Left ventricle myocardium inferior (tissue), 1 donor: ENCODE measurements at regions not wholly inside any gene's neighbourhood (a gene's known extent, or its start where the extent isn't known, plus 50 kb on each side); places are given as distances from the start of the nearest gene placed in this dataset.

Experiments used
- DNase-seq: peaks from one replicate; pipeline ENCODE4 v3.0.0-alpha.2; 2020
- H3K27ac ChIP-seq: fragments of 200-600 bp; replicated peaks from 2 replicates; pipeline ENCODE4 v1.8.0; 2021
- H3K27me3 ChIP-seq: fragments of 200-600 bp; 2 replicates; pipeline ENCODE4 v1.8.0; 2021; ENCODE audit warnings: low read depth
- H3K36me3 ChIP-seq: fragments of 200-600 bp; 2 replicates; pipeline ENCODE4 v1.8.0; 2021
- H3K4me1 ChIP-seq: fragments of 200-600 bp; 2 replicates; pipeline ENCODE4 v1.8.0; 2021
- H3K4me3 ChIP-seq: fragments of 200-600 bp; 2 replicates; pipeline ENCODE4 v1.8.0; 2021; ENCODE audit warnings: mild to moderate bottlenecking, moderate library complexity
- H3K9me3 ChIP-seq: fragments of 200-600 bp; replicated peaks from 2 replicates; pipeline ENCODE4 v1.8.0; 2021
- CTCF ChIP-seq: fragments of 200-600 bp; IDR thresholded peaks from 2 replicates; pipeline ENCODE4 v1.8.0; 2021; ENCODE audit warnings: antibody characterized with exemption, mild to moderate bottlenecking, borderline replicate concordance
- intact Hi-C: fragments of 100-400 bp; cut with micrococcal nuclease; formaldehyde crosslinking; loops from one replicate; pipeline ENCODE4 v1.11.0; 2022
- donor health status: DM: no; HTN: yes; CAD: no; lungs with severe emphysema.

DNA sequence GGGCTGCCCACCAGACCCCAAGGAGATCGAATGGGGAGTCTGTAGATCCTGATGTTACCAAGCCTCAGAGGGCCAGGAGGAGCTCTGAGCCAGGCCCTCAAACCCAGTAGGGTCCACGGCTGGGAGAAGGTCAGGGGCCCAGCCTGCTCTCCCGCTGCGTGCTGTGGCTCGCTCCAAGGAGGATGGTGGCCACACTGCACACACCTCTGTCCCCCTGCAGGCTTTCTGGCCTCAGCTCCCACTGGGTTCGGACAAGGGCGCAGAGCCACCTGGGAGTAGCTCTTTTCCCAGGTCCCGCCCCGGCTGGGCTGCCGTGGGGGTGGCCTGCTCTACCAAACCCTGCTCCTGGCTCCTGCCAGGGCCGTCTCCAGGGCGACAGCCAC, 175.8 kb downstream of the ZNF248 start:
- Histone ChIP-seq H3K27ac (no peak overlapping the region), H3K36me3 (no peaks in the 10 kb centered on the region), H3K4me1 (no peaks in the 10 kb centered on the region), H3K27me3 (peaks cover 23% of the 10 kb centered on the region), H3K4me3 (no peak overlapping the region), H3K9me3 (no peaks in the 10 kb centered on the region)
- intact Hi-C loops, result no loop called here
- DNase-seq, result no peak
- no peak for TF ChIP-seq CTCF

DNA sequence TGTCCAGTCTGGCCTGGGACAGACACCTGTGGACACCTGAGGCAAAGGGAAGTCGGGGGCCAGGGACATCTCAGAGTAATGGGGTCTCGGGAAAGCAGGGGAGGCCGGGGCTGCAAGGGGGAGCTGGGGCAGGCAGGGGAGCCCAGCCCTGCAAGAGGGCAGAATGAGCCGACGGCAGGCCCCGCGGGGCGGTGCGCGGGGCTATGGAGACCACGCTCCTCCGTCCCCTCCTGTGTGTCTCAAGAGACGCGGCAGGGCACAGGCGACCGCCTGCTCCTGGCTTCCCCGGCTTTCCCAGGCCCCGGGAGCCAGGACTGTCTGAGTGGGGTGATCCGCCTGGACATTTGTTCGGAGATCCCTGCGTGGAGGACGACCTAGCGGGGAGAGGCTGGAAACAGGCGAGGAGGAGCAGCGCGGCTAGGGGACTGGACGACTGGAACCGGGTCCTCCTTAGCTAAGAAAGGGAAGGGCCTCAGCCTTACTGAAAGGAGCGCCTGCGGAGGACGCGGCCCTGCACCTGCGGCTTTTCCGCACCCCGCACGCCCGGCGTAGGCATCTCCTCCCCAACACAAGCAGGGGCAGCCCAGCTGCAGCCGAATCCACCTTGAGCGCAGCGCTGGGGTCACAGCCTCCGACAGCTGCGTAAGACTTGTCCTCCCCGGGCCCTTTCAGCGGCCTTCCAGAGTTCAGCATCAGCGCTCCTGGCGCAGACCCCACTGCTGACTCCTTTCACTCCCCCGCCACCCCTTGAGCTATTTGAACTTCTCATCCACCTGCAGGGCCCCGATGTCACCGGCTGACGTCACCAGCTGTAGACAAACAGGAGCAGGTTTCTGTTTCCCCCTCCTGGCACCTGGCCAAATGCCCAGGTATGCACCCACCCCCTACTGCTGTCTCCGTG, 176.4 kb downstream of the ZNF248 start:
- H3K36me3 ChIP-seq, result no peaks in the 10 kb centered on the region
- TF ChIP-seq CTCF, result no peak
- peaks cover 23% of the 10 kb centered on the region for H3K27me3 ChIP-seq
- H3K27ac ChIP-seq, result no peak overlapping the region
- no peak for DNase-seq
- no peak overlapping the region for H3K4me3 ChIP-seq
- H3K4me1 ChIP-seq, result no peaks in the 10 kb centered on the region
- intact Hi-C loops, result no loop called here
- H3K9me3 ChIP-seq, result no peaks in the 10 kb centered on the region

DNA sequence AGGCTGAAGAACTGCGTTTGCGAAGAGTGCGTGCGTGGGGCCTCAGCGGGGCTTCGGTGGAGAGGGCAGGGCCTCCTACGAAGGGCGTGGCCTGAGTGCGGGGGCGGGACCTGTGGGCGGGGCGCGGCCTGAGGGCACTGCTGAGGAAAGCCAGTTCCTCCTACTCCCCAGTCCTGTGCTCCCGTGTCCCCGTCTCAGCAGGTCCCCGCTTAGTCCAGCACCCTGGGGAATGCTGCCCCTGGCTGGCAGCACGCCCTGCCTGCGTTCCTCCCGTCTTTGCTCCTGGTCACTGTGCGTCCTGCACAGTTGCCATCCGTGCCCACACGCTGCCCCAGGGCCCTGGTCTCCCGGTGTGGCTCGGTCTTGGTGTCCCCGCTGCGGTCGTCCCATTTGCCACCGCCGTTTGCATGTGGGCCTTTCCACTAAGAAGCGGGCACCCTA, 177.1 kb downstream of the ZNF248 start:
- Histone ChIP-seq H3K36me3 (no peaks in the 10 kb centered on the region), H3K9me3 (no peaks in the 10 kb centered on the region), H3K27me3 (peaks cover 23% of the 10 kb centered on the region), H3K4me1 (no peaks in the 10 kb centered on the region), H3K27ac (no peak overlapping the region), H3K4me3 (no peak overlapping the region)
- intact Hi-C loops, result no loop called here
- no peak for DNase-seq
- TF ChIP-seq CTCF, result no peak

- peaks cover 23% of the 10 kb centered on the region for H3K27me3 ChIP-seq
- H3K9me3 ChIP-seq, result no peaks in the 10 kb centered on the region
- no peak overlapping the region for H3K4me3 ChIP-seq
- no peaks in the 10 kb centered on the region for H3K36me3 ChIP-seq
- H3K4me1 ChIP-seq, result no peaks in the 10 kb centered on the region
- no peak for TF ChIP-seq CTCF
- no peak overlapping the region for H3K27ac ChIP-seq
- intact Hi-C loops, result no loop called here
- no peak for DNase-seq
Measured at GRCh38 chr10:37679465-37679864, 177.9 kb downstream of the ZNF248 start.

GRCh38 chr10:37675449-37675848, 182.0 kb downstream of the ZNF248 start:
- intact Hi-C loops, result no loop called here
- Histone ChIP-seq H3K27ac (no peak overlapping the region), H3K36me3 (no peaks in the 10 kb centered on the region), H3K4me1 (no peaks in the 10 kb centered on the region), H3K9me3 (peaks cover 35% of the 10 kb centered on the region), H3K4me3 (no peak overlapping the region), H3K27me3 (peaks cover 4% of the 10 kb centered on the region)
- no peak for DNase-seq
- no peak for TF ChIP-seq CTCF
